Activated CD4-positive, alpha-beta T cell treated with anti-CD3 and anti-CD28 coated beads for 24 hours (primary cell): ENCODE measurements at regions not wholly inside any gene's neighbourhood (a gene's known extent, or its start where the extent isn't known, plus 50 kb on each side); places are given as distances from the start of the nearest gene placed in this dataset.
A peak's percentile ranks its signal among the peaks of the same experiment; 100 is the strongest.
"Not testable (repeated sequence)": the region's sequence is repeated elsewhere in the genome, so short reads cannot be mapped to it uniquely, and the experiment has no call there.

ENCODE experiments used
- DNase-seq, 2 donors: peaks; one replicate each; pipeline ENCODE4 v3.0.0-alpha.2; 2020; ENCODE audit warnings: low read depth in 2 of 2

DNA sequence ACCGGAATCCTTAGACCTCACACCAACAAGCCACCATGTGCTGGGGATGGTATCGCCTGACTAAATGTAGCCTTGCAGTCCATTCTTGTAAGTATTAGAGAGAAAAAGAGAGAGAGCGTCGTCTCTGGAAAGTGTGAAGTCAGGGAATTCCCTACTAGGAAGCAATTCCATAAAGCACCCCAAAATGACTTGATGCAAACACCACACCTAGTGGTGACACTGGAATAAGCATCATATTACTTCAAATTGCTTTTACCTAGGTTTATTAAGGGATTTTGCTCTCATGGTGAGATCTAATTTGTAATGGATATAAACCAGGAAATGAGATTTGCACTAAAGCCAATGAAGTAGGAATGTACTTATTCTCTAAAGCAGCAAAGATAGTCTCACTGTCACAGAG lies 111.4 kb upstream of the METTL9 start:
- DNase-seq, result not testable (repeated sequence)

DNA sequence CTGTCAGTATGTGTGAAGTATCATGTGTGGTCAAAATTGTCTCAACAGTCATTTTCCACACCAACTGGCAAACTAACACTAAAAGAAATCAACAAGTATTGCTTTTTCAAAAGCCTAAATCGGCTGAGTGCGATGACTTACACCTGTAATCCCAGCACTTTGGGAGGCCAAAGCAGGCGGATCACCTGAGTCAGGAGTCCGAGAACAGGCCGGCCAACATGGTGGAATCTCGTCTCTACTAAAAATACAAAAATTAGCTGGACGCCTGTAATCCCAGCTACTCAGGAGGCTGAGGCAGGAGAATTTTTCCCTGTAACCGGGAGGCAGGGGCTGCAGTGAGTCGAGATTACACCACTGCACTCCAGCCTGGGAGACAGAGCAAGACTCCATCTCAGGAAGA lies 100.3 kb upstream of the METTL9 start:
- not testable (repeated sequence) for DNase-seq

DNA sequence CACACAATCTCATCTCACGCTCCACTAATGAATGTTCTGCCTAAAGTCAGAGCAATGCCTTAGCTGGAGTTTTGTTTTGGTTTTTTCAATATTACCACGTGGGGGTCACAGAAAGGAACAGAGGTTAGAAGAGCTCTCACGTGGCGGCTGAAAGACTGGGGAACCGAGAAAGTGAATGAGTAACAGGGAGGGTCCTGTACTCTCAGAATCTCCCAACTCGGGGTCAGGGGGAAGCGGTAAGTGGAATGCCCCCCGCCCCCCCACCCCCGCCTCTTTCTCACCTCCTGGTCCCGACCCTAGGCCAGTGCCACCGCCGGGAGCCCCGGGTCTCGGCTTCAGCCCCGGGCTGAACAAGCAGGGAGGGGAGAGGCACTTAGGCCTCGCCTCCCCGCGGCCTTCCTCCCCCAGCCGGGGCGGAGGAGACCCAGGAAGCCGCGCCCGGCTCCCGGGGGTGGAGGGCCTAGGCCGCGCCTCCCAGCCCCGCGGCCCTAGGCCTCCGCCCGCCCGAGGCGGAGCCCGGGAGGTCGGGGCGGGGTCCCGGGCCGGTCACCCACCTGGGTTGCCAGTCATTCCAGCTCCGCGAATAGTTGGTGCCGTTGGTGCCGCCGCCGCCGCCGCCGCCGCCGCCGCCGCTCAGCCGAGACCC lies 98.0 kb upstream of the METTL9 start:
- DNase-seq, result peak; percentile 33 to 35

DNA sequence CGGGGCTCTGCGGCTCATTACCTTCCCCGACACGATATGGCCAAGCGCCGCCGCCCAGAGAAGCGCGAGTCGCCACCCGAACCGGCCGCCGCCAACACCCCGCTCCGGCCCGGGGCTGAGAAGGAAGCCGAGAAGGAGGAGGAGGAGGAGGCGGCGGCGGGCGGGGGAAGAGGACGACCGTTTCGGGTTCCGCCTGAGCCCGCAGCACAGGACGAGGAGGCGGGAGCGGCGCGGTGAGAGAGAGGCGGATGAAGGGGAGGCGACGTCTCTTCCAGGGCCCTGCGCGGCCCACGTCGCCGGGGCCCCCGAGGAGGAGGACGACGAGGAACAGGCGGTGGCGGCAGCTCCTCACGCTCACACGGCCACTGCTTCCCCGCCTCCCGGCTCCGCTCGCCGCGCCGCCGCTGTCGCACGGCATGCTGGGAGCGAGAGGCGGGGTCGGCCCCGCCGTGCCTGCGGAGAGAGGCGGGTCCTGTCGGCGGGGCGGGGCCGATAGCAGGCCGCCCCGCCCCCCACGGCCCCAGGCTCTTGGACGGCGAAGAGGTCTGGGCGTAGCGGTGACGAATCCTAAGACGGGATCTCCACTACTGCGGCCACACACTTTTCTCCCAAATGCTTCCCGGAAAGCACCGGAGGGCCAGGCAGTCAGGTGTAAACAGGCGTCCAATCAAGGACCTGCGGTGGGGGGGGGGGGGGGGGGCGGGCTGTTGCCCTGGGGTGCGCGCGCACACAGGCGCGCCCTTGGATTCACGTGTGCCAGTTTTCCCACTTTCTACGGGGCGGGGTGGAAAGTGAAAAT lies 97.3 kb upstream of the METTL9 start:
- DNase-seq, result peak; percentile 79 to 91

DNA sequence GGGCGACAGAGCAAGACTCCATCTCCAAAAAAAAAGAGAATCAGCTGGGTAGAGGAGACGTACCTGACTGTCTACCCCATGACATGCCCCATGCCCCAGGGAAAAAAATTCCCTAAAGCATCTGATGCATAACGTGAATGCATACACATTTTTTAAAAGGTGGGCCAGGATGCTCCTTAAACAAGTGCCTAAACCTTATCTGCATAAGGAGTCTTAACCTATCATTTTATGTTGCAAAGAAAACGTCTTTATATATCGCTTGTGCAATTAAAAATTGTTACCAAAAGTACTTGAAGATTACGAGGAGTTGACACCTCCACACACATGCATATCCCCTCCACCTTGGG lies 95.8 kb upstream of the METTL9 start:
- not testable (repeated sequence) for DNase-seq

DNA sequence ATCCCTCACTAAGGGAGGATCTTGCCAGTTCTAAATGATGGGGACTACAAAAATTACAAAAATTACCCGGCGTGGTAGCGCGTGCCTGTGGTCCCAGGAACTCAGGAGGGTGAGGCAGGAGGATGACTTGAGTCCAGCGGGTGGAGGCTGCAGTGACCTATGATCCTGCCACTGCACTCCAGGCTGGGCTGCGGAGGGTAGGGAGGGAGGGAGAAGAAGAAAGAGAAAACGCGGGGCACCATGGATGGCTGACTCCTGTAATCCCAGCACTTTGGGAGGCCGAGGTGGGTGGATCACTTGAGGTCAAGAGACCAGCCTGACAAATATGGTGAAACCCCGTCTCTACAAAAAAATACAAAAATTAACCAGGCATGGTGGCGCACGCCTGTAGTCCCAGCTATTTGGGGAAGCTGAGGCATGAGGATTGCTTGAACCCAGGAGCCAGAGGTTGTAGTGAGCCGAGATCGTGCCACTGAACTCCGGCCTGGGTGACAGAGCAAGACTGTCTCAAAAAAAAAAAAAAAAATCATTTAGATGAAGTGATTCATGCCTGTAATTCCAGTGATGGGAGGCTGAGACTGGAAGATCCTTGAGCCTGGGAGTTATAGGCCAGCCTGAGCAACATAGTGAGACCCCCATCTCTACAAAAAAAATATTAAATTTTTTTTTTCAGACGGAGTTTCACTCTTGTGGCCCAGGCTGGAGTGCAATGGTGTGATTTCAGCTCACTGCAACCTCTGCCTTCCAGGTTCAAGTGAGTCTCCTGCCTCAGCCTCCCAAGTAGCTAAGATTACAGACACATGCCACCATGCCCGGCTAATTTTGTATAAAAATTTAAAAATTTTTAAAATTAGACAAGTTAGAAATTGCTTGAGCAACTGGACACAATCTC lies 95.2 kb upstream of the METTL9 start:
- DNase-seq, result not testable (repeated sequence)

DNA sequence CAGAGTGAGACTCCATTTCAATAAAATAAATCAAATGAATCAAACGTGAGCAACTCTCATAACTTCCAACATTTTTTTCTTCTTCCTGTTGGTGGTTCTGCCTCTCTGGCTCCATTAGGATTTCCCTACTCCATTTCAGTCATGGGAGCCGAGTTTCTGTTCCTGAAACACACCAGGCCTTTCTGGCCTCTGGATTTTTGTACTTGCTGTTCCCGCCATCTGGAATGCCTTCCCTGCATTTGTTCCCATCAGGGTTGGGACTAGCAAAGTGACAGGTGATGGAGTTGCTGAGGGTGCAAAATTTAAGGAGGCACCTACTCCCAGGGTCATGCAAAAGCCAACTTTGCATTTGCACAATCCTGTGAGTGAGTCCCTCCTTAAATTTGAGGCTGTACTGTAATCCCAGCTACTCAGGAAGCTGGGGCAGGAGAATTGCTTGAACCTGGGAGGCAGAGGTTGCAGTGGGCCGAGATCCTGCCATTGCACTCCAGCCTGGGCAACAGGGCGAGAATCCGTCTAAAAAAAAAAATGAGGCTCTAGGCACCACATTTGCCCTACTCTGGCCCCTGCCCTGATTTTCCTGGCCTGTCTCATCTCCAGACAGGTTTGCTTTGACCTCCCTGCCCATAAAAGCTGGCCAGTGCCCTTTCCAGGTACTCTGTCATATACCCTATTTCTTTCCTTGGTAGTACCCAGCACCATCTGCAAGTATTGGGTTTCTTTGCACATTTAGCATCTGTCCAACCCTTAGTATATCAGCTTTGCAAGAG lies 93.4 kb upstream of the METTL9 start:
- not testable (repeated sequence) for DNase-seq

DNA sequence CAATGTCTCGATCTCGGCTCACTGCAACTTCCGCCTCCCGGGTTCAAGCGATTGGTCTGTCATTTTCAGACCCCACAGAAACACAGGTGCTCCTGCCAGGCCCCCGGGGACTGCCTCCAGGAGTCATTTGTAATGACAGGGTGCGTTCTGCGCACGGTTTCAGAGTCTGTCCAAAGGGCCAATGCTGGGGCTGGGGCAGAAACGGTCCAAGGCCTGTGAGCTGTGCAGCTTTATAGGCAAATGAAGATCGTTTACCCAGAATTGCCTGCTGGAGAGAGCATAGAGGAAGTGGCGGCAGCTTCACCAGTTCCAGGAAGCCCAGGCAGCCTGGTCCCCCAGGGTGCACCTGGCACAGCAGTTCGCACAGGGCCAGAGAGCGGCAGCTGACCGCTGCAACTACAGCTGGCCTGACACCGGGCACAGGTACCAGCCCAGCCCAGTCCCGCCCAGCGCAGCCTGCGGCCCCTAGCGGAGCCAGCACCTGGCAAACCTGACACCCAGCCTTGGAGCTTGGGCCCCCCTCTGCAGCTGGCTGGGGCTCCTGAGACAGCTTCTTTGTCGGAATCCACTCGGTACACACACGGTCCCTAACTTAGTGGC lies 92.4 kb upstream of the METTL9 start:
- DNase-seq, result peak in 1 of 2 donors; percentile 26

DNA sequence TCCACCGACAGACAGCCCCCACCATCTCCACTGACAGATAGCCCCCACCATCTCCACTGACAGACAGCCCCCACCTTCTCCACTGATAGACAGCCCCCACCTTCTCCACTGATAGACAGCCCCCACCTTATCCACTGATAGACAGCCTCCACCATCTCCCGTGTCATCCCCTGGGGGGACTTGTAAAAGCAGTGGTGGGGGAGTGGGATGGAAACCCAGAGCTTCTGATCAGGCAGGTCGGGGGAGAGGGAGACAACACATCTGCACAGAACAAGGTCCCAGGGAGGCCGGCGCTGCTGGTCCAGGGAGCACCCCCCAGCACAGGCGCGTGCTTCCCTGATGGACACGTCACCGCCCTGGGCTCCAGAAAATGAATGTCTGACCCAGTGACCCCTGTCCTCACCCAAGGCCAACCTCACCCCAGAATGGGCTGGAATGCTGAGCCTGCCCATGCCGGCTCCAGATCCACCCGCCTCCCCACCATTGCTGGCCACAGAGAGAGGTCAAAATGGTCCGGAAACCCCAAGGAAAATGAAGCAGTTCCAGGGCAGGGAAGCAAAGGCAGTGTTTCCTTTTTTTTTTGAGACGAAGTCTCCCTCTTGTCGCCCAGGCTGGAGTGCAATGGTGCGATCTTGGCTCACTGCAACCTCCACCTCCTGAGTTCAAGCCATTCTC lies 91.6 kb upstream of the METTL9 start:
- DNase-seq, result not testable (repeated sequence)

DNA sequence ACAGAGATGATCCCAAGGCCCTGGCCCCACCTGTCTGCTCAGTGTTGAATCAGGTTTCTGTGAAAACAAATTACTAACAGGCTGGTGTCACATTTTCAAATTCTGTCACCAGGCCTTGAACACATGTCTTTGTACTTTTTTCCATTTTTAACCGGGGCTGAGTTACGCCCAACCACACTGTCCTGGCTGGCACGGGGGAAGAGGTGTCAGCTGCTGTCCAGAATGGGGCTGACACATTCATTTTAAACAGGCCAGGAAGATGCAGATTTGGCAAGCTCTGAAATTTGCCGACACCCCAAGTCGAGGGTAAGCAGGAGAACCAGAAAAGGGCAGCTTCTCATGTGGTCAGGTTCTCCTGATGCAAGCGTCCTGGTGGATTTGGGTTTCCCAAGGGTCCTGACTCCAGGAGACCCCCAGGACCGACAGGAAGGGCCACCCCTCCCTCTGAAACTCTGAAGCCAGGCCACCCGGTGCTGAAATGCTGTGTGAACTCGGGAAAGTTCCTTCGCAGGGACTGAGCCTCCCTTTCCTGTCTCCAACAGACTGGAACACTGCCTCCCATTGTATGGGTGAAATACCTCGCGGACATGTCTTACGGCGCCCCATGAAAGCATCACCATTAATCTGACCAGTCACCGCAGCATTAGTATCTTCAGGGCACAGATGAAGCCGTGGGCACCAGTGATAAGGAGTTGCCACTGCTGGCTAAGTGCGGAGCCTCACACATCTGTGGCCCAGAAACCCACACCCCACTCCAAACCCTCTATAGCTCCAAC lies 90.5 kb upstream of the METTL9 start:
- not testable (repeated sequence) for DNase-seq

DNA sequence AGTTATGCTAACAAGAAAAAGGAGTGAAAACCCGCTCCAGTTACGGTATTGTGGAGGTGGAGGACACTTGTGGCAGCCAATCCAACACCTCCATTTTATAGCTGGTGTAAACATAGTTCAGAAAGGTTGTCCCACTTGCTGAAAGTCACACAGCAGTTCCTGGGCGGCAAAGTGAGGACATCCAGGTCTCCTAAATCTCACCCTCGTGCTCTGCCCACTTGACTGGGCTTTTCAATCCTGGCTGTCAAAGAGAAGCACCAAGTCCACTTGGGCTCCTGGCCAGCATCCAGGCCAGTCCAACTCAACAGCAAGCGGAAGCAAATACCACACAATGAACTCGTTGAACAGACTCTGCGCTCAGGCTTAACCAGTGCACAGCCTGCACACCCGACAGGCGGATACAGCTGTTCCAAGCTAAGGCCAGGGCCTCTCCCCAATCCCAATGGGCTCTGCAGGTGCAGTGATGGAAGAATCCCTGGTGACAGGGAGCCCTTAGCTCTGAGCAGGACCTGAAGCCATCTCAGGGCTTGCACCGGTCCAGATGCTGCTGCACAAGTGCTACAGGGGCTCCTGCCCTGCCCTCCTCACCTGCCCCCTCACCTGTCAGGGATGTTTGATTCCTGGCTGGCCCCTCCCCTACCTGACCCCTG lies 89.8 kb upstream of the METTL9 start:
- not testable (repeated sequence) for DNase-seq

DNA sequence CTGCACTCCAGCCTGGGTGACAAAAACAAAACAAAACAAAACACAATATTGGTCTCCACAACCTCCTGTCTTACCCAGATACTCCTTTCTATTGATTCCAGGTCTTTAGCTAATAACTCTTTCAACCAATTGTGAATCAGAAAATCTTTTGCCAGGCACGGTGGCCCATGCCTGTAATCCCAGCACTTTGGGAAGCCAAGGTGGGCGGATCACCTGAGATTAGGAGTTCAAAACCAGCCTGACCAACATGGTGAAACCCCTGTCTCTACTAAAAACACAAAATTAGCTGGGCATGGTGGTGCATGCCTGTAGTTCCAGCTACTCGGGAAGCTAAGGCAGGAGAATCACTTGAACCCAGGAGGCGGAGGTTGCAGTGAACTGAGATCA lies 88.5 kb upstream of the METTL9 start:
- not testable (repeated sequence) for DNase-seq

DNA sequence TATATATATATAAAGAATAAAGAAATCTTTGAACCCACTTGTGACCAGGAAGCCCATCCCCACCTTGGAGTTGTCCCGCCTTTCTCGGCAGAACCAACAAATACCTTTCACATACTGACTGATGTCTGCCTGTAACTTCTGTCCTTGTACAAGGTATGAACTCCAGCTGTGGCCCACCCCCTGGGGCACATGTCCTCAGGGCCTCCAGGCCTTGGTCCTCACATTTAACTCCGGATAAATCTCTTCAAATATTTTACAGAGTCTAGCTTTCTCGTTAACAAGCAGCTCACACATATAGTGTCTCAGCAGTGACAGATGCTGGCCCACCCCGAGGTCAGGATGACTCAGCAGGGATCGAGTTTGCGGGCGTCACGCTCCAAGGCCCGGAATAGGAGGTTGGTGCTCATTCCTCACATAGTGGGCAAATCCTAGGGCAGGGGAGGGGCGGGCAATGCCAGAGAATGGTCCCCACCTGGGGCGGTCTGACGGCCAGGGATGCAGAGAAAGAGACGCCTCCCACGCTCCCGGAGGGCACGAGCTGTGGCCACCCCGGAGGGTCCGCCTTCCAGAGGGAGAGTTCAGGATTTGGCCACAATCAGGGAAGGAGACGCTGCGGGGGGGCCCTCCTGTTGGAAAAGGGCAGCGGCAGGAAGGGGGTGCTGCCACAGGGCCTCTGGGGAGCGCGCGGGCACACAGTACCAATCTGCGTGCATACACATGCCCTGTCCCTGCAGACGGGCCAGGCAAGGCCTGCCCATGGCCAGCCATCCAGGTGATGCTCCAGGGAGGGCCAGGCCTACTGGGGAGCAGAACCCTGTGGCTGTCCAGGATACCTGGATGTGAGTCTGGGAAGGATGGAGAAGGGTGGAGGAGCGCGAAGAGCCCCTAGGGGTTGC lies 87.8 kb upstream of the METTL9 start:
- DNase-seq, result not testable (repeated sequence)

DNA sequence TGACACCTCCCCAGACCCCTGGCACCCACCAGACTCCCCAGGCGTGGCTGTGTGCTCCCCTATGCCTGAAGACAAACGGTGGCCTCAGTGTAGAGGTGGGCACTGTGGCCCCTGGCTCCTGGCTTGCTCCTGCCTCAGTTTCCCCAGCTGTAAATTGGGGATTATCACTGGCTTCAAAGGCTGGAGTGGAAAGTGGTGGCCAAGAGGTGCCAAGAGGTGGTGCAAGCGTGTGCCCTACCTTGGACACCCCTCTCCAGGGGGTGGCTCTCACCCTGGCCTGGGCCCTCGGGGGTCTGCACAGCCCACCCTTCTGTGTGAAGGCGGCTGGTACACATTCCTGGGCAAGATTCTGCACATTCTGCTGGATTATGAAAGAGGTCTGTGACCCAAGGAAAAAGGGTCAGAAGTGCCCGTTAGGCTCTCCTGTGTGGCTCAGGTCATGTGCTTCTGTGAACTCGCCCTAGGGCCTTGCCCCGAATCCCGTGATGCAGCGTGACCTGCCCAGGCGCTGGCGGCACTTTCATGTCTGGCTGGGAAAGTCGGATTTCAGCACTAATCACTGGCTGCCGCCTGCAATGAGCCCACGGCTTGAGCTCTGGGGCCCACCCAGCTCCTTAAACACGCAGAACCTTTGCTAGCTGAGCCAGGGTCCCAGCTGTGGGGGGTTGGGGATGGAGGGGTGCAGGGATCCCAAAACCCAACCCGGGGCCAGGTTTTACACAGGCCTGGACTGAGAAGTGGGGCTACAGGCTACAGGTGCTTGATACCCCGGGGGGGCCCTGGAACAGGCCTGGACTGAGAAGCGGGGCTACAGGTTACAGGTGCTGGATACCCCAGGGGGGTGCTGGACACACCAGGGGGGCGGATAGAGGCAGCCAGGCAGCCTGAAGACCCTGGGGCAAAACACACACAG lies 86.8 kb upstream of the METTL9 start:
- DNase-seq, result not testable (repeated sequence)

DNA sequence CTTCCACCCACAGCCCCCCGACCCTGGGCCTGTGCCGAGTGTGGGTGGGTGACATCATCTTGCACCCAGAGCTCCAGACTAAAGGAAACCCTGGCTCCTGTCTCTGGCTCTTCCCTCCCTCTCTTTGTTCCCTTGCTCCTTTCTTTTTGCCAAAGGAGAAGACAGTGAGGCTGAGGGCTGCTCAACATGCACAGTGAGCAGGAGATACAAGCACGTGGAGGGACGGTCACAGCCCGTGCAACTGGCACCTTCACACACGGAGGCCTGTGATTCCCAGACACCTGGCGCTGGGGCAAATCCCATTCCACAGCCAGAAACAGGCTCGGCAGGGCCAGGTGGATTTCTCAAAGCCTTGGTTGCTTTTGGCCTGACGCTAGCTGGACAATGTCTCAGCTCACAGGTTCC lies 86.0 kb upstream of the METTL9 start:
- not testable (repeated sequence) for DNase-seq

DNA sequence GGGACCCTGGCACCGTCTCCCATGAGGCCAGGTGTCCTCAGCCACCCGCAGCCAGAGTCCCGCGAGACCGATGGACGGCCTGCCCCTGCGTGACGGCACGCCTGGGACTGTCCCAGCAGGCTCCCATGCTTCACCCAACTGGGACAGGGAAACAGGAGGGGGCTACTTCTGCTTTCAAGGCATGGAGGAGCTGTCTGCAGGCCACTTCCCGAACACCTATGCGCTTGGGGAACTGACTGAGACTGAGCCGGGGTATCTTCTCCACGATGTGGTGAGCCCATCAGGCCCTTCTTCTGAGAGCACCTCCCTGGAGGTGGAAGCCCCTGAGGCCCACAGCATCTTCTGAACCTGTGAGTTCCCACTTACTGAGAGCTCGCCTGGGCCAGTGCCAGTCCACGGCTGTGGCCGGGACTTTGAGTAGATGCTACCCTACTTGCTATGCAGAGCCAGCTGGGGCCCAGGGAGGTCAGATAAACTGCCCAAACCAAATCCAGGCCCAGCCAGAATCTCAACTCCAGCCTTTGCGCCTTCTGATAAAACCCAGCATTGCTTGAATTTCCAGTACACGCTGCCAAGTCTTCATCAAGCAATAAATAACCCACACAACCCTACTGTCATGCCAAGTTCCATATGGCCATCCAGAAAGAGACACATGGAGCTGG lies 85.4 kb upstream of the METTL9 start:
- not testable (repeated sequence) for DNase-seq

DNA sequence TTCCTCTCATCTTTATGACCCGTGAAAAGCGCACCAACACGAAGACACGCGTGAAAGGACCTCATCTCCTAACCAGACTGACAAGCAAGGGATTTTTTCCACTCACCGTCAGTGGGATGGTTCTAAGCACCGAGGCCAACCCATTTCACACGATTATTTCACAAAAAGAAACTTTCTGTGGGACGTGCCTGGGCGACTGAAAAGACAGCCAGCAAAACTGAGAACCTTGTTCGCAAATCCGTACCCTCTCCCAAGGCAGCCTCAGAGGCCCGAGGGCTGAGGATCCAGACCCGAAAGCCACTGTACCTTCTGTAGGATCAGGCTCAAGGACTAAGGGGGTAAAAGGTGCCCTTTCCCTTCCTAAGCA lies 84.9 kb upstream of the METTL9 start:
- DNase-seq, result not testable (repeated sequence)
